ENCODE measurements at regions not wholly inside any gene's neighbourhood (a gene's known extent, or its start where the extent isn't known, plus 50 kb on each side); places are given as distances from the start of the nearest gene placed in this dataset.

- Histone ChIP-seq H3K4me3 (no peak overlapping the region), H3K9ac (ENCODE audit: insufficient read length) (no peak overlapping the region), H3K36me3 (ENCODE audit: insufficient read depth, low read length) (no peaks in the 10 kb centered on the region), H3K27ac (no peak overlapping the region), H3K9me3 (ENCODE audit: low read depth, low read length) (no peaks in the 10 kb centered on the region)
- no peak for TF ChIP-seq POLR2AphosphoS5 (IDR thresholded peaks at IDR 0.05; ENCODE audit: borderline replicate concordance, low read depth, low read length)
- no peak for TF ChIP-seq EZH2 (IDR thresholded peaks at IDR 0.05)
- TF ChIP-seq FOXP2 (optimal IDR thresholded peaks at IDR 0.05; ENCODE audit: control extremely low read depth, extremely low read length, insufficient read depth) = no peak
- no peak for DNase-seq (ENCODE audit: low read depth, low spot score)
These were observed 89.0 kb downstream of the MARCHF4 start for GRCh38 chr2:216283038-216283900.

- H3K36me3 ChIP-seq (ENCODE audit: insufficient read depth, low read length) = no peaks in the 10 kb centered on the region
- H3K9ac ChIP-seq (ENCODE audit: insufficient read length) = no peak overlapping the region
These were observed 90.4 kb downstream of the MARCHF4 start for GRCh38 chr2:216281876-216282275.

GRCh38 chr2:216281316-216281715 lies 91.0 kb downstream of the MARCHF4 start:
- TF ChIP-seq POLR2AphosphoS5 (IDR thresholded peaks at IDR 0.05; ENCODE audit: borderline replicate concordance, low read depth, low read length) (no peak), EZH2 (IDR thresholded peaks at IDR 0.05) (no peak), FOXP2 (optimal IDR thresholded peaks at IDR 0.05; ENCODE audit: control extremely low read depth, extremely low read length, insufficient read depth) (no peak)
- Histone ChIP-seq H3K9me3 (ENCODE audit: low read depth, low read length) (no peaks in the 10 kb centered on the region), H3K27ac (no peak overlapping the region), H3K4me3 (no peak overlapping the region), H3K9ac (ENCODE audit: insufficient read length) (no peak overlapping the region), H3K36me3 (ENCODE audit: insufficient read depth, low read length) (no peaks in the 10 kb centered on the region)
- no peak for DNase-seq (ENCODE audit: low read depth, low spot score)

More at GRCh38 chr2:216281876-216282275, 90.4 kb downstream of the MARCHF4 start:
- H3K27ac ChIP-seq = no peak overlapping the region
- no peak for DNase-seq (ENCODE audit: low read depth, low spot score)
- H3K9me3 ChIP-seq (ENCODE audit: low read depth, low read length) = no peaks in the 10 kb centered on the region
- H3K4me3 ChIP-seq = no peak overlapping the region
- TF ChIP-seq FOXP2 (optimal IDR thresholded peaks at IDR 0.05; ENCODE audit: control extremely low read depth, extremely low read length, insufficient read depth) (no peak), POLR2AphosphoS5 (IDR thresholded peaks at IDR 0.05; ENCODE audit: borderline replicate concordance, low read depth, low read length) (no peak), EZH2 (IDR thresholded peaks at IDR 0.05) (no peak)

- no peak overlapping the region for H3K27ac ChIP-seq
- no peaks in the 10 kb centered on the region for H3K9me3 ChIP-seq (ENCODE audit: low read depth, low read length)
- no peak overlapping the region for H3K9ac ChIP-seq (ENCODE audit: insufficient read length)
- no peak for DNase-seq (ENCODE audit: low read depth, low spot score)
- no peaks in the 10 kb centered on the region for H3K36me3 ChIP-seq (ENCODE audit: insufficient read depth, low read length)
- no peak overlapping the region for H3K4me3 ChIP-seq
- no peak for TF ChIP-seq POLR2AphosphoS5 (IDR thresholded peaks at IDR 0.05; ENCODE audit: borderline replicate concordance, low read depth, low read length)
These were observed 92.8 kb downstream of the MARCHF4 start for GRCh38 chr2:216279459-216279858.

GRCh38 chr2:216279031-216279430 lies 93.3 kb downstream of the MARCHF4 start:
- DNase-seq (ENCODE audit: low read depth, low spot score) = no peak
- no peak overlapping the region for H3K27ac ChIP-seq
- TF ChIP-seq POLR2AphosphoS5 (IDR thresholded peaks at IDR 0.05; ENCODE audit: borderline replicate concordance, low read depth, low read length) (no peak), FOXP2 (optimal IDR thresholded peaks at IDR 0.05; ENCODE audit: control extremely low read depth, extremely low read length, insufficient read depth) (no peak), EZH2 (IDR thresholded peaks at IDR 0.05) (no peak)
- H3K9ac ChIP-seq (ENCODE audit: insufficient read length) = no peak overlapping the region
- no peaks in the 10 kb centered on the region for H3K36me3 ChIP-seq (ENCODE audit: insufficient read depth, low read length)
- H3K4me3 ChIP-seq = no peak overlapping the region
- H3K9me3 ChIP-seq (ENCODE audit: low read depth, low read length) = no peaks in the 10 kb centered on the region

- Histone ChIP-seq H3K27ac (no peak overlapping the region), H3K4me3 (no peak overlapping the region), H3K9ac (ENCODE audit: insufficient read length) (no peak overlapping the region), H3K9me3 (ENCODE audit: low read depth, low read length) (no peaks in the 10 kb centered on the region), H3K36me3 (ENCODE audit: insufficient read depth, low read length) (no peaks in the 10 kb centered on the region)
- DNase-seq (ENCODE audit: low read depth, low spot score) = no peak
- TF ChIP-seq EZH2 (IDR thresholded peaks at IDR 0.05) (no peak), FOXP2 (optimal IDR thresholded peaks at IDR 0.05; ENCODE audit: control extremely low read depth, extremely low read length, insufficient read depth) (no peak), POLR2AphosphoS5 (IDR thresholded peaks at IDR 0.05; ENCODE audit: borderline replicate concordance, low read depth, low read length) (no peak)
These were observed 96.4 kb downstream of the MARCHF4 start for GRCh38 chr2:216275890-216276289.

- TF ChIP-seq FOXP2 (optimal IDR thresholded peaks at IDR 0.05; ENCODE audit: control extremely low read depth, extremely low read length, insufficient read depth) (no peak), POLR2AphosphoS5 (IDR thresholded peaks at IDR 0.05; ENCODE audit: borderline replicate concordance, low read depth, low read length) (no peak), EZH2 (IDR thresholded peaks at IDR 0.05) (no peak)
- Histone ChIP-seq H3K27ac (no peak overlapping the region), H3K4me3 (no peak overlapping the region), H3K36me3 (ENCODE audit: insufficient read depth, low read length) (no peaks in the 10 kb centered on the region), H3K9ac (ENCODE audit: insufficient read length) (no peak overlapping the region), H3K9me3 (ENCODE audit: low read depth, low read length) (no peaks in the 10 kb centered on the region)
- DNase-seq (ENCODE audit: low read depth, low spot score) = no peak
These were observed 98.0 kb downstream of the MARCHF4 start for GRCh38 chr2:216274194-216274840.

GRCh38 chr2:216261042-216261537 lies 111.2 kb downstream of the MARCHF4 start:
- H3K4me3 ChIP-seq = no peak overlapping the region
- H3K36me3 ChIP-seq (ENCODE audit: insufficient read depth, low read length) = no peaks in the 10 kb centered on the region
- TF ChIP-seq FOXP2 (optimal IDR thresholded peaks at IDR 0.05; ENCODE audit: control extremely low read depth, extremely low read length, insufficient read depth) (no peak), EZH2 (IDR thresholded peaks at IDR 0.05) (no peak), POLR2AphosphoS5 (IDR thresholded peaks at IDR 0.05; ENCODE audit: borderline replicate concordance, low read depth, low read length) (no peak)
- no peaks in the 10 kb centered on the region for H3K9me3 ChIP-seq (ENCODE audit: low read depth, low read length)
- no peak overlapping the region for H3K27ac ChIP-seq
- DNase-seq (ENCODE audit: low read depth, low spot score) = no peak
- H3K9ac ChIP-seq (ENCODE audit: insufficient read length) = no peak overlapping the region

Data from SK-N-MC (cell line).